ENCODE measurements at regions not wholly inside any gene's neighbourhood (a gene's known extent, or its start where the extent isn't known, plus 50 kb on each side); places are given as distances from the start of the nearest gene placed in this dataset.

- no peaks in the 10 kb centered on the region for H3K9me3 ChIP-seq (replicated peaks; ENCODE audit: control insufficient read depth, insufficient read depth, low read length)
- intact Hi-C loops (cut with micrococcal nuclease; ENCODE audit: unreplicated experiment): no loop called here
- H3K4me1 ChIP-seq (ENCODE audit: control insufficient read depth, insufficient read depth, low read length): no peaks in the 10 kb centered on the region
- no TSS peak for BruUV-seq (replicated peaks)
- H3K4me3 ChIP-seq: no peak overlapping the region
- ChIA-PET RAD21 (ENCODE audit: unreplicated experiment) (no interaction called here), POLR2A (no interaction called here), SMC1A (ENCODE audit: uncharacterized antibody, unreplicated experiment) (no interaction called here), CTCF (no interaction called here)
- in situ Hi-C loops (cut with MboI): no loop called here
- H3K36me3 ChIP-seq (ENCODE audit: control insufficient read depth in 2 of 2, insufficient read depth in 2 of 2, low read length in 1 of 2): no peaks in the 10 kb centered on the region
- no peak overlapping the region for H3K9ac ChIP-seq (ENCODE audit: control insufficient read depth, insufficient read depth, low read length)
- ATAC-seq (no peak), FAIRE-seq (no peak), DNase-seq (ENCODE audit: low read depth, low spot score) (no peak)
- no peak overlapping the region for H2AFZ ChIP-seq (ENCODE audit: control insufficient read depth, low read depth, low read length)
- H3K4me2 ChIP-seq (ENCODE audit: control insufficient read depth, insufficient read depth): no peak overlapping the region
- H3K79me2 ChIP-seq (ENCODE audit: control insufficient read depth, insufficient read depth, low read length): no peaks in the 10 kb centered on the region
- TF ChIP-seq SMAD5 (IDR thresholded peaks at IDR 0.05; ENCODE audit: low read depth) (no peak), CTCF (IDR thresholded peaks at IDR 0.05 in 2 of 3, conservative IDR thresholded peaks at IDR 0.05 in 1 of 3; ENCODE audit: control insufficient read depth in 2 of 3, extremely low read depth in 1 of 3, insufficient read depth in 1 of 3, low read depth in 3 of 3, low read length in 3 of 3) (no peak), FOXM1 (IDR thresholded peaks at IDR 0.05; ENCODE audit: low read depth, low read length) (no peak), CBX3 (IDR thresholded peaks at IDR 0.05; ENCODE audit: borderline replicate concordance, low read depth) (no peak), RB1 (IDR thresholded peaks at IDR 0.05; ENCODE audit: borderline replicate concordance) (no peak)
- no peaks in the 10 kb centered on the region for H4K20me1 ChIP-seq (ENCODE audit: control insufficient read depth, insufficient read depth)
- H3K27me3 ChIP-seq (replicated peaks in 1 of 2; ENCODE audit: control insufficient read depth in 2 of 2, insufficient read depth in 2 of 2, low read length in 1 of 2): no peaks in the 10 kb centered on the region; a peak in 1 of 4 replicates
- H3K27ac ChIP-seq (ENCODE audit: control insufficient read depth, insufficient read depth): no peak overlapping the region
Measured at GRCh38 chr5:73395256-73395655, 53.3 kb downstream of the FOXD1 start.

- H4K20me1 ChIP-seq (ENCODE audit: control insufficient read depth, insufficient read depth): no peaks in the 10 kb centered on the region
- no peak overlapping the region for H3K27ac ChIP-seq (ENCODE audit: control insufficient read depth, insufficient read depth)
- H3K36me3 ChIP-seq (ENCODE audit: control insufficient read depth in 2 of 2, insufficient read depth in 2 of 2, low read length in 1 of 2): no peaks in the 10 kb centered on the region
- H3K9me3 ChIP-seq (replicated peaks; ENCODE audit: control insufficient read depth, insufficient read depth, low read length): no peaks in the 10 kb centered on the region
- ChIA-PET RAD21 (ENCODE audit: unreplicated experiment) (no interaction called here), SMC1A (ENCODE audit: uncharacterized antibody, unreplicated experiment) (no interaction called here), POLR2A (no interaction called here), CTCF (no interaction called here)
- no peak for ATAC-seq
- DNase-seq (ENCODE audit: low read depth, low spot score): no peak
- FAIRE-seq: no peak
- no peak overlapping the region for H3K9ac ChIP-seq (ENCODE audit: control insufficient read depth, insufficient read depth, low read length)
- BruUV-seq (replicated peaks): no TSS peak
- H3K27me3 ChIP-seq (replicated peaks in 1 of 2; ENCODE audit: control insufficient read depth in 2 of 2, insufficient read depth in 2 of 2, low read length in 1 of 2): no peaks in the 10 kb centered on the region
- H3K4me1 ChIP-seq (ENCODE audit: control insufficient read depth, insufficient read depth, low read length): no peaks in the 10 kb centered on the region
- intact Hi-C loops (cut with micrococcal nuclease; ENCODE audit: unreplicated experiment) (no loop called here), in situ Hi-C loops (cut with MboI) (no loop called here)
- H3K4me3 ChIP-seq: no peak overlapping the region
- H2AFZ ChIP-seq (ENCODE audit: control insufficient read depth, low read depth, low read length): no peak overlapping the region
- H3K79me2 ChIP-seq (ENCODE audit: control insufficient read depth, insufficient read depth, low read length): no peaks in the 10 kb centered on the region
- no peak overlapping the region for H3K4me2 ChIP-seq (ENCODE audit: control insufficient read depth, insufficient read depth)
- WGBS (ENCODE audit: insufficient coverage, insufficient replicate concordance, low lambda C conversion rate, missing lambda C conversion rate): 43% methylated on average over 4 of the region's 4 CpGs
- TF ChIP-seq YBX1 (IDR thresholded peaks at IDR 0.05): no peak
- no peak for TF ChIP-seq ESRRA (IDR thresholded peaks at IDR 0.05; ENCODE audit: low read length)
- no peak for TF ChIP-seq NFYA (IDR thresholded peaks at IDR 0.05; ENCODE audit: borderline replicate concordance, low read depth, low read length)
- no peak for TF ChIP-seq RBBP5 (conservative IDR thresholded peaks at IDR 0.05)
- TF ChIP-seq FOXM1 (IDR thresholded peaks at IDR 0.05; ENCODE audit: low read depth, low read length): no peak
- TF ChIP-seq E4F1 (IDR thresholded peaks at IDR 0.05; ENCODE audit: borderline replicate concordance, partially characterized antibody): no peak
- TF ChIP-seq BCL3 (IDR thresholded peaks at IDR 0.05; ENCODE audit: borderline replicate concordance, insufficient read depth, low read depth, low read length, poor library complexity, severe bottlenecking): no peak
- TF ChIP-seq ZSCAN29 (IDR thresholded peaks at IDR 0.05): no peak
Measured at GRCh38 chr5:73394610-73395009, 54.0 kb downstream of the FOXD1 start.
